ENCODE measurements at regions not wholly inside any gene's neighbourhood (a gene's known extent, or its start where the extent isn't known, plus 50 kb on each side); places are given as distances from the start of the nearest gene placed in this dataset.
"Not testable (repeated sequence)": the region's sequence is repeated elsewhere in the genome, so short reads cannot be mapped to it uniquely, and the experiment has no call there.

DNA sequence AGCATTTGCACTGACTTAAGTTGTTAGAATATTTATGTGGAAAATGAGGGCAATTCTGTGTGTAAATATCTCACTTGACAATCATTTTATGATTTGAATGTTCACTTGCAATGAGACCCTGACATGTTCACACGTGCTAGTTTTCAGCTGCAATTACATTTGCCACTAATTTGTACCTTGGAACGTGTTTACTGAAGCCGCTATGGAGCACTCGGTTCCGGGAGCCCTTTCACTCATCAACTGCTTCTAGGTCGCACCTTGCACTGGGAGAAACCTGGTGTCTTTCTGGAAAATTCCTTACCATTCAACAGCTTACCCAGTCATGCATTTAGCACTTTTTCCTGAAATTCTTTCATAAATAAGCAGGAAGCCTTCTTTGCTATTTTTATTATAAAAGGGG lies 229.6 kb downstream of the ZIC5 start:
- no peak for DNase-seq (ENCODE audit: low read depth, low spot score)

DNA sequence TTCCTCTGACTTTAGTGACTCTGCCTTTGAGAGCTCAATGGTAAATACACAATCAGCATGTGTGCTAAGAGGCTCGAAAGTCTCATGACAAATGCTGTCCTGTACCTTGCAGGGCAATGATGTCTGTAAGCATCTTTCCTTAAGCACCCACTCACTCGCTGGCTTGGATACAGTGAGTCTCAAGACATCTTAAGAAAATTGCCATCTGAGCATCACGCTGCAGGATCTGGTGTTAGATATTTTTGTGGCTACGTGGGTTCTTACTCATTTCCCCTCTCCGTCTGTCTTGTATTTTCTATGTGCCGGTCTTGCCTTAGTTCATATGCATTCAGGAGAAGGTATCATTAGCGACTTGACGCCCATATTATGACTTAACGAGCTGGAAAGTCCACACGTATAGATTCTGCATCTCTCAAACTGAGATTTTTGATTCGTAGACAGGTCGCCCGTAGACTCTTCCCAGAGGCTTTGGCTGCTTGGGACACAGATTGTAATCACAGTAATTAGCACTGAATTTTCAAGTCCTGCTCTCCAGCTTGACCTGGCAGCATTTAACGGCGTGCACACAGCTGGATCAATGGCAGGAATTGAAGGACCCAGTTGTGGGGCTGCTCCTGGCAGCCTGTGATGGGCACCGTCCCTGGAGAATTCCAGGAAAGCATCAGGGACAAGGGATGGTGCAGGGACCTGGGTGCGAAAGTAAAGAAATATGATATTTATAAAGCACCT lies 231.2 kb downstream of the ZIC5 start:
- DNase-seq (ENCODE audit: low read depth, low spot score), result no peak

DNA sequence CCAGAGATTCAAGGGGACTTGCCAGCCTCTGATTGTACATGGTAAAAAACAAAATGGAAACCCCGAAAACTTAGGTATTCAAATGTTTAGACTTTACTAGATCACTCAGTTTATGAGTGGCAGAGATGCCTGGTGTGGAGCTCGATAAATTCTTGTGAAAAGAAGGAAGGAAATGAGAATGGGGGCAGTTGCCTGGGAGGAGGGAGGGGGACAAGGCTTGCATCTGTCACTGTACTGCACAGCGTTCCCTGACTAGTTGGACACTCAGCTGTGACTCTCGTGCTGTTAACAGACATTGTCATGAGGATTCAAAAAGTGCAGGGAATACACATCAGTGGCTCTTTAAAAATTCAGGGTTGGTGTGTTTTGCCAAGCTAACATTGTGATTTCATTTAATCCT lies 232.9 kb downstream of the ZIC5 start:
- no peak for DNase-seq (ENCODE audit: low read depth, low spot score)

DNA sequence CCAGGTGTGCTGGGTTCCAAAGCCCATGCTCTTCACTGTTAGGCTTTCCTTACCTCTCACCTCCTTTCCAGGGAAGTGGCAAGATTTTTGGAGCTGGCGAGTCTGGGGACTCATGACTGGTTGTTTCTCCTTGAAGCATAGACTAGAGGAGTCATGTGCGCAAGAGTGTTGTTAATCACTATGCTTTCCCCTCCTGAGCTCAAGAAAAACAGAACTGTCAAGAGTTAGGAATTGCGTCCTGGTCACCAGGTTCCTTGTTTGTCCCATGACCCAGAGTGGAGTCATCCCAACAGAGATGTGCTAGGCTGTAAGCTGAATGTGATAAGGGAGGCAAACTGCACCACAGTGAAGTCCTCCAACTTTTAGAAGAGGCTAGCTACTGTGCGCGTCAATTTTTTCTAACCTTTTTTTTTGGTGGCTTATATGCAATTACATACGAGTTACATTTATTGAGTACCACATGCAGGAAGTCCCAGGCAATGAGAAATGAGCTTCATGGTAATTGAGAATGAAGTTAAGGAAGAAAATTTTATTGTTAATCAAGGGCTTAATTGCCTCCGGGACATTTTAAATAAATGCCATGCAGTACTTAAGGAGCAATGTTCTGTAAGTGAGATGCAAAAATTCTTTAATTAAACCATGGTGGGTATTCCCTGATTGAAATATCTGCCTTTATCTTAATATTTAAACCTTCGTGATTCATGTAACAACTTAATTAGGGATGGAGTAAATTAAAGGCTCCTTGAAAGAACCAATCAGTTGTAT lies 233.9 kb downstream of the ZIC5 start:
- no peak for DNase-seq (ENCODE audit: low read depth, low spot score)

DNA sequence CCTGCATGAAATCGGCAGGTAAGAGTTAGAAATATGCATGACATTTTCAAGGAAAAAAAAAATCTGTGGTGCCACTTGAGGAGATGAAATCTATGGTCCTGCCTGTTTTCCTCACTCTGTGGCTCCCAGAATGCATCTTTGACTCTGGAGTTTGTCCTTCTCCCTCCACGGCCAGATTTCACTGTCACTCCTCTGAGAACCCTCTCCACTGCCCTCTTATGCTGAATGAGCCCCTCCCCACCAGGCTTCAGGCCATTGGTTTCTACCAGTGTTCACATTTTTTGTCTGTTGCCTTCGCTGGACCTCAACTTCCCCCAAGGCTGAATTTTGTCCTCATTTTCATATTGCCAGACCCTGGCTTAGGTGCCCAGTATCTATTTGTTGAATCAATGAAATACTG lies 235.0 kb downstream of the ZIC5 start:
- no peak for DNase-seq (ENCODE audit: low read depth, low spot score)

DNA sequence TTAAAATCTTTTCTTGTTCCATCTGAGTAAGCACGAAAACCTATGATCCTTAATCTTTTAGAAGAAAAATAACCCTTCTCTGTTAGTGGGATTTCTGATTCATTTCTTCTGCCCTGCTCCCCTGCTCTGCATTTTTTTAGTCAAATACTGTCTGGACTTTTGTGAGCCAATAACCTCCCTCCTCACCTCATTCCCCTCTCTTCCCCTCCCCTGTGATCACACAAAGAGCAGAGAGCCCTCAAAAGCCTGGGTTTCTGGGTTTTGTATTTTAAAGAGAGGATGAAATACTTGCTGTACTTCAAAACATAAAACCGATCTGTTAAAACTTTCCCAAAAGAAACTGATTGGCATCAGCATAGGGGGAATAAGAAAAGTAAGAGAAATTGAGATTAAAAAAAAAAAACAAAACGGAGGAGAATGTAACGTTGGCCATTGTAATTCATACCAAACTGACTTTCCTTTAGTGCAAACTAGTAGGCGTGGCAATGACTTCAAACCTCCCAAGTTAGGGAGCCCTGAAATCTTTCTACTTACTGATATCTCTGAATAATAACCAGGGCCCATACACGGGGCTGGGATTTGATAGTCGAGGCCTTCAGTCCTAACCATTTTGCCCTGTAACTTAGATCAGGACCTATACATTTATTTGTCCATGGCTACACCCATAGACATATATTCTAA lies 232.9 kb downstream of the TM9SF2 start:
- no peak for DNase-seq (ENCODE audit: low read depth, low spot score)

DNA sequence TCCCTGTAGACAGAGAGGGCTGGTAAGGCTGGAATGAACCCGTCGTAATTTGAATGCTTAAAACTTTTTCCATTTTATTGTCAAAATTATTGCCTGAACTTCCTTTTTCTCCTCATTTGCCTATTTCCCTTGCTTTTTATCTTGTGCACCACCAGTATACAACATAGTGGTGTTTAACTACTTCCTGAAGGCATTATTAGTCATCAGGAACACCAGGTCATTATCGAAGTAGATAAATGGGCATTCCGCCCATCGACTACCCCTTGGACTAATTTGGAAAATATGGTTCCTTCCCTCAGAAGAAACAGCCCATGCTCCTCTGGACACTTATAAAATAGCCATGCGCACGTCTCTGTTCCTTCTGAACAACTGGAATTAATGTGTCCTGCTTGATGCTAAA lies 232.1 kb downstream of the TM9SF2 start:
- no peak for DNase-seq (ENCODE audit: low read depth, low spot score)

DNA sequence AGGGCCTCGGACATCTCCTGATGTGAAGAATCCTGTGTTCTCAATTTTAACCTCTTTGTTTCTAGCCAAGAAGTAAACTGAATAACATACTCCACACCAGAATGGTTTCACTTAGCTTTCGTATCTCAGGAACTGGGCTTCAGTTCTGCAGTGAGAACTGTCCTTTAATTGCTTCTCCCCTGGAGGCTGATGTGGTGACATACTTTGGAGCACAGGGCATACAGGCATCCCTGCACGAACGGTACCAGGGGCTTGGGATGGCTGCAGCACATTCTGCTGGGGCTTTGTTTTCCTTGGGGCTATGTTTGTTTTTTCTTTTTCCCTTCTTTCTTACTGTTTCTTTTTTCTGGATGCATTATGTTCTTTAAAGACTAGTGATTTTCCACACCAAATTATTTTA lies 230.5 kb downstream of the TM9SF2 start:
- no peak for DNase-seq (ENCODE audit: low read depth, low spot score)

DNA sequence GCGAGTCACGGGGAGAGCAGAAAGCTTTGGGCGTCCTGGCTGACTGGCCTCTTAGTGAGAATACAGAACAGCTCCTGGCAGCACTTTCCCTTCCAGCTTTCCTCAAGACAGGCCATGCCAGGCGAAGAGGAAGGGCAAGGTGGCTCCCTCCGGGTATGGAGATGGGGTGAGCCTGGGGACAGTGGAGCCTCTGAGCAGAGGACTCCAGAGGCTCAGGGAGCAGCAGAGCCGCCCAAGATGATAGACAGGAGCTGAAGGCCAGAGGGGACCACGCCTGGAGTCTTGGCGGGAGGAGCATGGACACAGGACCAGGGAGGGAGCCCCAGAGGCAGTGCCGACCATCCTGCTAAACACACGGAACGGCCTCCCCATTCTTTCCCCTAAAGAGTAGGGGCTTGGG lies 229.1 kb downstream of the TM9SF2 start:
- no peak for DNase-seq (ENCODE audit: low read depth, low spot score)

DNA sequence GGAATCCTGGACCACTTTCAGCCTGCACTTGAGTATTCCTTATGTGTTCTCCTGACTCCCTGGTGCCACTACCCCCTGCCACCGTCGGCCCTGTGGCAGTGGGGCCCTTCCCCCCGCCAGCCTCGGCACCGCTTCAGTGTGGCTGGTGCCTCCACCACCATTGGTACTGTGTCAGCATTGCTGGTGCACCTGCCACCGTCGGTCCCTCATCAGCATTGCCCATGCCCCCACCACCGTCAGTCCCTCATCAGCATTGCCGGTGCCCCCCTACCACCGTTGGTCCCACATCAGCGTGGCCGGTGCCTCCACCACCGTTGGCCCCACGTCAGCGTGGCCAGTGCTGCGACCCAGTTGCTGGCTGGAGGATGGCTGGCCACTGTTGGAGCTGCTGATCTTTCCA lies 228.5 kb downstream of the TM9SF2 start:
- DNase-seq (ENCODE audit: low read depth, low spot score), result no peak

DNA sequence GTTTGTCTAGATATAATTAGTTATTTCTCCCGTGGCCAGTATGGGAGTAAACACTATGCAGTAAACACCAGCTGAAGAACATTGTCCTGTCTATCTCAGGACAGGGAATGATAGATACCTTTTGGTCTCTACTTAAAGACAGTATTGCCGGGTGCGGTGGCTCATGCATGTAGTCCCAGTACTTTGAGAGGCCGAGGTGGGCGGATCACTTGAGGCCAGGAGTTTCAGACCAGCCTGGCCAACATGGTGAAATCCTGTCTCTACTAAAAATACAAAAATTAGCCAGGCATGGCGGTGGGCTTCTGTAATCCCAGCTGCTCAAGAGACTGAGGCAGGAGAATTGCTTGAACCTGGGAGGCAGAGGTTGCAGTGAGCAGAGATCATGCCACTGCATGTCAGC lies 226.4 kb downstream of the TM9SF2 start:
- DNase-seq (ENCODE audit: low read depth, low spot score), result not testable (repeated sequence)

DNA sequence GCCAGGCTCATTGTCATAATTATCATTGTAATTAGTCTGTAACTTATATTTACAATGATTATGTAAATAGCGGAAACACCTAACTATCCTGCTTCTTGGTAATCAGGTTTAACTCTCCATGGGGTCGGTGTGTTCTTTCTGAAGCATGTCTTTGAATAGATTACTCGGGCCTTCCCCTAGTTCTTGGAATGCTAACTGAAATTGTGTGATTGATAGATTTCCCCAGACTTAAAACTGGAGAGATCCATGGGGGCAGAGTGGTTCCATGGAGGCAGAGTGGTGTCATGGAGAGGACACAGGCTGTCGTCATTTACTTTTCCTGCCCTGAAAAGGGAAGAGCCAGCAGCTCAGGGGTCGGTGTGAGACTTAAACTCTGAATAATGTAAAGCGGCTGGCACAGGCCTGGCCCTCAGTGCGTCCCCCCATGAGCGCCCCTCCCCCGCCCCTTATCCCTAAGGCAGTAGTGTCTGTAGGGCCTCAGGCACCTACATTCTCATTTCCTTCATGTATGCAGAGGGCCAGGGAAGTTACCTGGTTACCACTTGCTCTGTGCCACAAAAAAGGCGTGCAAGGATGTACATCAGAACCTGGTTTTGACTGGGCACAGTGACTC lies 225.1 kb downstream of the TM9SF2 start:
- no peak for DNase-seq (ENCODE audit: low read depth, low spot score)

DNA sequence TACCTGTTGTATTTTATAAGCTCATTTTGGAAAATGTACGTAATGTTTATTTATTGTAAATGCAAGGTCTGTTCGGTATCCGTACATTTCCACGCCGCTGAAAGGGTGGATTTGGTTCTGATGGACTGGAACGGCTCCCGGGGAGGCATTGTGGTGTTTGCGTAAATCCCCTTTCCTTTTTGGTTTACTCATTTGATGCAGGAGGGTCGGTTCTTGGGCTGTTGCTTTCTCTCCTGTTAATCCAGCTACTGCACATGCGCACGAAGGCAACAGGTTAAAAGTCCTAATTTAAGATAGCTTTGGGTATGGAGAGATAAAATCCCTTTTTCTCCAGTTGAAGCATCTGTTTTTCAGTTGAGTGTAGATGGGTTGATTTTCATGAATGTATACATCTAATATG lies 224.4 kb downstream of the TM9SF2 start:
- DNase-seq (ENCODE audit: low read depth, low spot score), result no peak

DNA sequence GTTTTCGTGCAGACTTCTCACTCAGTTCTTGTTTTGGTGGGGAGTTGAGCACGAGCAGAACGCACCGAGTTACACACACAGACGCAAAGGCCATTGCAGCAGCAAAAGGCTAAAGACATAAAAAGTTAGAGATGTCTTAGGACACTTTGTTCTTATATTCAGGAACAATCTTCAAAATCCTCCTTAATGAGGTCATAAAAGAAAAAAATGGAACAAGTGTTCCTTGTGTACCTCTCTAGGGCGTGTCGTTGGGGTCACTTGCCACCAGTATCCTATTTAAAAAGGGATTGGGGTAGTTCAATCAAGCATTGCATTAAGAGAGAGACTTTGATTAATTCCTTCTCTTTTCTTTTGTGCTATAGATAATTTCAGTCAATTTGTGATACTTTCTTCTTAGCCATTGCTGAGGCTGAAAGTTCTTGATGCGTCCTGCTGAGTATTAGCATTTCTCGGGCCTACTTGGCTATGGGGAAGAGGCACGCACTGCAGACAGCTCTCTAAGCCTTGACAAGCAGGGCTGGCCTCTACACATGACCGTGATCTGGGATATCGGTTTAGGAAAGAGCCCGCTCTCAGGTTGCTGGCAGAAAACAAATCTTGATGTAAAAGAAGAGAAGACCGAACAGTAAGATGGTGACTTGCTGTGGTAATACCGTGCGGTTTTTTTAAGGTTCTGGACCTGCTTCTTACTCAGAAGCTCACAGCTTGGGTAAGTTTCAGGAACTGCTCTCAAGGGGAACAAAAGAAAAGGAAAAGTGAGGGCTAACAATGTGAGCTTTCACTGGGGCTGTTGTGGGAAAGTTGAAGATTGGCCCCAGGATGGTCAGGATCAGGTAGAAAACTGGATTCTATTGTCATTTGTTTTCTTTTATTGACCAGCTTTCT lies 223.6 kb downstream of the TM9SF2 start:
- DNase-seq (ENCODE audit: low read depth, low spot score), result no peak

DNA sequence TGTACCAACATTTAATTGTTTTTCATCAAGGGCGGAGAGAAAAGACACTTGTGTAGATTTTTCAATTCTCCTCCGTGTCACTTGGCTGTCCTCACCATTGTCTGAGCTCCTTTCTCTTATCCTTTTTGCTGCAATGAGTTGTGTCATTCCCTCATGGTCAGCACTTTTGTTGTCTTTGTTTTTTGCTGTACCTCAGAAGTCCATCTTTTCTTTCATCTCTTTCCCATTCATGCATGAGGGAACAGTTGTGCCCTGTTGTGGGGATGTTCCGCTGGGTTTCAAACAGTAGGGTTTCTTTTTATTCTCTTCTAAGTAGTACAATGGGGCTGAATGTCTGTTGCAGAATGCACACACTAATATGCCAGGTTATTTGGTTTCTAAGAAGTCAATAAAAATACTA lies 222.6 kb downstream of the TM9SF2 start:
- DNase-seq (ENCODE audit: low read depth, low spot score), result no peak

DNA sequence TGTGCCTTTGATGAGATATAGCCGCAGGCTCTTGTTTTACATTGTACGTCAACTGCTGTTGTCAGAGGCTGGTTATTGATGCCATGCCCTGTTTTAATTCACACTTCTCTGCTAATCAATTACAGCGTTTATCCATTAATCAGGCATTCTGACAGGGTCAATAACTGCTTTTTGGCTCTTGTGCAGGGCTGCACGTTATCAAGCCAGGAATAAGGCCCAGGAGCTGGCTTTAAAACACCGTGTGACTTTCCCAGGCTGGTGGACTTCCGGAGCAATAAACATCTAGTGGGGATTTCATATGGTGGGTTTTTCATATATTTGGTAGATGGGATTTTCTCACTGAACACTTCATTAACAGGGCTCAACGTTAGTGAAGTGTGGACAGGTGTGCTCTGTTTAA lies 221.7 kb downstream of the TM9SF2 start:
- no peak for DNase-seq (ENCODE audit: low read depth, low spot score)

DNA sequence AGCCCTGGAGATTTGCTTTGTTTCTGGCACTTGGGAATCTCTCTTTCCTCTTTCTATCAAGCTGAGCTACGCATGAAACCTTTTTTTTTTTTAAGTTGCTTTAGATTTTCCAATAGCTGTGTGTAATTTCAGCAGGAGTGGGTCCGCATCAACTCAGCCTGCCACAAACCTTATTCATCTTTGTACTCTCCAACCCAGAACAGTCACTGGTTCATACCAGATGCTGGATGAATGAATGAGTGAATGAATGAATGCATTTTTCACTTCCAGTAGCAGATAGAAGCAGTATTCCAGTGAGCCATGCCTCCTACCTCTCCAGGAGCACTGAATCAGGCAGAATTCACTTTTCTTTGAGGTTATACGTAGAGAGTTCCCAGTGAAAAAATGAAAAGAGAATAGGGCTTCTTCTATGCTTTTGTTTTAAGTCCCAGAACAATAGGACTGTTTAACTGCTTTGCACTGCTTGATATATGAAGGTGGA lies 221.1 kb downstream of the TM9SF2 start:
- no peak for DNase-seq (ENCODE audit: low read depth, low spot score)

DNA sequence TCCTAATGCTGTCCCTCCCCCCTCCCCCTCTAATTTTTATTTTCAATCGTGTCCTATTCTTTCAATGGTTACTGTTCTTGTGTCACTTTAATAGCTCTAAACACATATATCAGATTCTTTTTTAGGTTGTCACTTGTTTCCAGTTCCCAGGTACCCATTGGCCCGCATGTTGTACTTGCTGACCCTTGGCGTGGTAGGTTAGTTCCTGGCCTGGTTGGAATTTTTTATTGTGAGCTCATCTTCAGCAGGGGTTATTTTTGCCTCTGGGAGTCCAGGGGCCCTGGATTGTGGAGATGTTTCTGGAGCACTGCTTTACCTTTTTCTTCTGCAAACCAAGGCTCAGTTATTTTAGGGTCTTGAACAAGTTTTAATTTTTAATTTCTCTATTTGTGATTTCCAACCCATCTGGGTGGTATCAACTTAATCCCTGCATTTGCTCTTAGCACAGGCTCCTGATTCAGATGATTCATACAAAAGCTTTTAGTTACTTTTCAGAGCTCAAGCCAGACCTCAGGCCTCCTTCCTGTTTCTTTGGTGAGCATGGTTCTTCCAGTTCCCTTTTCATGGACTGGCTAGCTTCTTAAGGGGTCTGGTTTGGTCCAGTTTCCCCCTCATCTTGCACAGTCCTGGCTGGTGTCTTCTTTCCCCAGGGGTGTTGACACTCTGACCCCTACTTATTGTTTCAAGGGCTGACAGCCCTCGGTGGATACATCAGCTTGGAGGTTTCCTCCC lies 220.5 kb downstream of the TM9SF2 start:
- no peak for DNase-seq (ENCODE audit: low read depth, low spot score)

DNA sequence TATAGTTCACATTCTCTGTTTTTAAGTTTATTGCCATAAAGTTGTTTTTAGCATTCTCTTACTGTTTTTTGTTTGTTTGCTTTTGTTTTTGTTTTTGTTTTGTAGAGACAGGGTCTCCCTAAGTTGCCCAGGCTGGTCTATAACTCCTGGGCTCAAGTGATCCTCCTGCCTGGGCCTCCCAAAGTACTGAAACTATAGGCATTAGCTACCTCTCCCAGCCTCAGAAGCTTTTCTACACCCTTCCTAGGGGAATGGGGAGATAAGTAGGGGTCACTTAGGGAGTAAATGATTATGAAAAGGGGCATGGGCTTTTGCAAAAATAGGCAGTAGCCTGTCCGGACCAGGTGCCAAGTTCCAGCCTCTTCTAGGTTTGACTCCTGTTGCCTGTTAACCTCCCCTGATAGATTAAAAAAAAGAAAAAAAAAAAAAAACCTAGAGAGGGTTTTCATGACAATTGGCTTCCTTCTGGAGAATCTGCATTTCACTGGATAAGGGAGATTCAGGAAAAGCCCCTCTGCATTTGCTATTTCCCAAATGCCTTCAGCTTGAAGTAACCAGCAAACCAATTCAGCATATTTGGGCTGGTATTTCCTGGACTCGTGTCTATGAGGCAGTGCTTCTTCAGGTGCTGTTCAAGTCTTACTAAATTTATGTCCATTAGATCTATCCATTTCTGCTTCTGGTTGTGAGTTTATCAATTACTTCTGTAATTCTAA lies 216.8 kb downstream of the TM9SF2 start:
- no peak for DNase-seq (ENCODE audit: low read depth, low spot score)

DNA sequence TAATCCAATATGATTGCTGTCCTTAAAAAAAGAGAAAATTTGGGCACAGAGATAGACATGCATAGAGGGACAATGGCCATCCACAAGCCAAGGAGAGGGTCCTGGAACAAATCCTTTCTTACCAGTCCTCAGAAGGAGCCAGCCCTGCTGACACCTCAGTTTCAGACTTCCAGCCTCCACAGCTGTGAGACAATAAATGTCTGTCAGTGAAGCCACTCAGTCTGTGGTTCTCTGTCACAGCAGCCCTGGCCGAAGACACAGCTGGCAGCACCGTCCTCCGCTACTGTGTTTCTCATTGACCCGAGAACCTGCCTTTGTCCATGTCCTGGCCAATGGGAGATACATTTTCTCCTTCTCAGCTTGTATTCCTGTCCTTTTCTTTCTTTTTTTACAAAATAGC lies 207.9 kb downstream of the TM9SF2 start:
- no peak for DNase-seq (ENCODE audit: low read depth, low spot score)
